Lower leg skin (tissue), 4 donors: ENCODE measurements at regions not wholly inside any gene's neighbourhood (a gene's known extent, or its start where the extent isn't known, plus 50 kb on each side); places are given as distances from the start of the nearest gene placed in this dataset.

ENCODE experiments used
- DNase-seq, 2 donors: peaks; one replicate each; pipeline ENCODE4 v3.0.0-alpha.2; 2019; ENCODE audit warnings: low spot score in 2 of 2
- H3K4me3 ChIP-seq: fragments of 200-600 bp; sonication (generic); 2 replicates; pipeline ENCODE4 v1.5.1; 2017; ENCODE audit warnings: mild to moderate bottlenecking, low read depth; ENCODE audit not compliant: poor library complexity, severe bottlenecking
- CTCF ChIP-seq, 3 donors: fragments of 450-650 bp; IDR thresholded peaks; one replicate each; pipeline ENCODE4 v1.5.1; 2016; ENCODE audit warnings: antibody characterized with exemption in 3 of 3, mild to moderate bottlenecking in 3 of 3, moderate library complexity in 2 of 3
- POLR2A ChIP-seq, 2 donors: fragments of 450-650 bp; IDR thresholded peaks; one replicate each; pipeline ENCODE4 v1.6.1; 2016 to 2017; ENCODE audit warnings: antibody characterized with exemption in 2 of 2, mild to moderate bottlenecking in 1 of 2, moderate library complexity in 1 of 2
- WGBS, 2 donors: methylation state at CpG; one replicate each; pipeline ENCODE4 v1.1.5; 2018; 5-methylcytosine and 5-hydroxymethylcytosine counted together
- intact Hi-C: fragments of 100-400 bp; cut with DNase I; formaldehyde crosslinking; loops from one replicate; pipeline ENCODE4 v1.15.0; 2023; ENCODE audit warnings: low total_unique reads

- no peak for DNase-seq
- TF ChIP-seq CTCF (IDR thresholded peaks at IDR 0.05), result no peak
- no peak for TF ChIP-seq POLR2A (IDR thresholded peaks at IDR 0.05)
- WGBS, 2 donors, result 96 to 97% methylated on average over 4 of the region's 4 CpGs
- H3K4me3 ChIP-seq, result no peak overlapping the region
- intact Hi-C loops, result no loop called here
These were observed 747.4 kb upstream of the ID2 start for GRCh38 chr2:7934476-7934875.

GRCh38 chr2:7937082-7937481 lies 744.8 kb upstream of the ID2 start:
- DNase-seq, result no peak
- WGBS, 2 donors, result 98 to 100% methylated on average over 1 of the region's 1 CpG
- intact Hi-C loops, result no loop called here
- no peak for TF ChIP-seq CTCF (IDR thresholded peaks at IDR 0.05)
- TF ChIP-seq POLR2A (IDR thresholded peaks at IDR 0.05), result no peak
- H3K4me3 ChIP-seq, result no peak overlapping the region

GRCh38 chr2:7940723-7941122 lies 741.1 kb upstream of the ID2 start:
- 87 to 92% methylated on average over 3 of the region's 3 CpGs for WGBS, 2 donors
- no peak overlapping the region for H3K4me3 ChIP-seq
- TF ChIP-seq CTCF (IDR thresholded peaks at IDR 0.05) (no peak), POLR2A (IDR thresholded peaks at IDR 0.05) (no peak)
- DNase-seq, result no peak
- intact Hi-C loops, result no loop called here

DNA sequence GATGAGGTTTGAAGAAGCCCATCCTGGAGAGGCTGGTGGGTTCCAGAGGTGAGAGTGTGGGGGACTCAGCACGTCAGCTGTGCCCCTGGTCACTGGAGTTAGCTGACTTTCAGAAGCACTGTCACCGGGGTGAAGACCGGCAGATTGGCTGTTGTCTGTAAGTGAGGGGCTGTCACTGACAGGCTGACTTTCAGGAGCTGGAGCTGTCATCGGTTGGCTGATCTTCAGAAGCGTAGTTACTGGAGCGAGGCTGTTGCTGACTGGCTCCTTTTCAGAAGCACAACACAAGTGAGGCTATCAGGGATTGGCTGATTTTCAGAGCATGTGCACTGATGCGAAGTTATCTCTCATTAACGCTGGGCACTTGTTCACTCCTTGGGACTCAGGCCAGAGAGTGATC lies 738.4 kb upstream of the ID2 start:
- no peak overlapping the region for H3K4me3 ChIP-seq
- DNase-seq, result no peak
- intact Hi-C loops, result no loop called here
- WGBS, 2 donors, result 81% methylated on average over 8 of the region's 8 CpGs
- TF ChIP-seq POLR2A (IDR thresholded peaks at IDR 0.05) (no peak), CTCF (IDR thresholded peaks at IDR 0.05) (no peak)

DNA sequence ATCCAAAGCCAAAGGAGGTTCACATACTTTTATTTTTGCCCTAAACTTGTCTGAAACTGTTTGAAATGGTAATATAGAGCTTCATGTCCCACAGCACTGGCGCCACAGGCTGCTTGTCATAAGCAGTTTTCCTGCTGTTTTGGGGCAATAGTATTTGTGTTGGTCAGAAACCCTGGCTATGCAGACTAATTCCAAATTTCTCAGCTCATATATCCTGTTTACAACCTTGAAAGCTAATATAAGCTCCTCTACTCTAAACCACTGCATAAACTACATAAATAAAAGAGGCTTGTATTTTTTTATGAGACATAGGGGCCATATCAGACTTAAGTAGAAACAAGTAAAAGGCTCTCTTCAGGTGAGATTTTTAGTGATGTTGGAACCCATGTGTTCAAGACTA lies 736.8 kb upstream of the ID2 start:
- intact Hi-C loops, result no loop called here

More for the DNA sequence above, 736.8 kb upstream of the ID2 start:
- TF ChIP-seq CTCF (IDR thresholded peaks at IDR 0.05) (no peak), POLR2A (IDR thresholded peaks at IDR 0.05) (no peak)
- H3K4me3 ChIP-seq, result no peak overlapping the region
- WGBS, 2 donors, result 83 to 90% methylated on average over 1 of the region's 1 CpG
- DNase-seq, result no peak
